ENCODE measurements at regions not wholly inside any gene's neighbourhood (a gene's known extent, or its start where the extent isn't known, plus 50 kb on each side); places are given as distances from the start of the nearest gene placed in this dataset.

GRCh38 chr13:37257051-37257450 lies 151.6 kb upstream of the CSNK1A1L start:
- 30% methylated on average over 1 of the region's 1 CpG for WGBS (ENCODE audit: missing lambda C conversion rate)
- ATAC-seq (no peak), FAIRE-seq (no peak), DNase-seq (ENCODE audit: low read depth in 1 of 2, low spot score in 1 of 2) (no peak)
- ChIA-PET POLR2A (no interaction called here), CTCF (no interaction called here)
- no peak overlapping the region for H3K4me2 ChIP-seq
- no peaks in the 10 kb centered on the region for H3K9me3 ChIP-seq
- no peak overlapping the region for H3K4me3 ChIP-seq
- no peak overlapping the region for H3K27ac ChIP-seq
- no peaks in the 10 kb centered on the region for H3K4me1 ChIP-seq
- TF ChIP-seq TFCP2L1 (CRISPR knock-in tag; IDR thresholded peaks at IDR 0.05) = no peak
- TF ChIP-seq RARB (CRISPR knock-in tag; IDR thresholded peaks at IDR 0.05) = no peak
- TF ChIP-seq ATOH8 (CRISPR knock-in tag; IDR thresholded peaks at IDR 0.05; ENCODE audit: low read depth) = no peak
- TF ChIP-seq KDM1A (IDR thresholded peaks at IDR 0.05; ENCODE audit: low read depth) = no peak

DNA sequence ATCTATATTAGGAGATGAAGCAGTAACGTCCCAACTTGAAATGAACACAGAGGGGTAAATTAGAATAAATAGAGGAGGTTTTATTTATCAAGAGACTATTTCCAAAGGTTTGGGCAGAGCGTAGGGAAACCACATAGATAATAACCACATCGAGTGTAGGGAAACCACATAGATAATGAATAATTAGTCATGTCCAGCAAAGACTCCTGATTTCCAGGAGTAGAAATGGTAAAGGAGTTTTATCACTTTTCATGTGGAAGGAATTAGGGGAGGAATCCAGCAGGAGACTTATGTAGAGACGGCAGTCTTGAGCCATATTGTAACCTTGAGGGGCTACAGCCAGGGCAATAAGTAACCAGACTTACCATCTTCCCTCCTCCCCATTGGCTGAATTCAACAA lies 136.3 kb upstream of the CSNK1A1L start:
- Histone ChIP-seq H3K4me3 (no peak overlapping the region), H3K4me2 (no peak overlapping the region), H3K27ac (no peak overlapping the region), H3K4me1 (no peaks in the 10 kb centered on the region), H3K9me3 (no peaks in the 10 kb centered on the region)
- DNase-seq (ENCODE audit: low read depth in 1 of 2, low spot score in 1 of 2) (no peak), ATAC-seq (no peak), FAIRE-seq (no peak)
- ChIA-PET CTCF (no interaction called here), POLR2A (no interaction called here)
- TF ChIP-seq BHLHE40 (IDR thresholded peaks at IDR 0.05; ENCODE audit: low read depth, low read length) = no peak
- TF ChIP-seq SREBF2 (IDR thresholded peaks at IDR 0.05) = no peak
- TF ChIP-seq KDM1A (IDR thresholded peaks at IDR 0.05; ENCODE audit: low read depth) = no peak
- no peak for TF ChIP-seq ELK1 (IDR thresholded peaks at IDR 0.05; ENCODE audit: low read depth, low read length)
- no peak for TF ChIP-seq TP53 (CRISPR knock-in tag; IDR thresholded peaks at IDR 0.05)
- no peak for TF ChIP-seq EHMT2 (IDR thresholded peaks at IDR 0.05; ENCODE audit: low read depth)
- WGBS (ENCODE audit: missing lambda C conversion rate) = 22% methylated on average over 4 of the region's 4 CpGs

- ATAC-seq = no peak
- DNase-seq (ENCODE audit: low read depth in 1 of 2, low spot score in 1 of 2) = no peak
- no peak for FAIRE-seq
- Histone ChIP-seq H3K4me2 (no peak overlapping the region), H3K4me1 (no peaks in the 10 kb centered on the region), H3K27ac (no peak overlapping the region), H3K9me3 (no peaks in the 10 kb centered on the region), H3K4me3 (no peak overlapping the region)
- POLR2A ChIA-PET = no interaction called here
- CTCF ChIA-PET = no interaction called here
- TF ChIP-seq FOSB (CRISPR knock-in tag; IDR thresholded peaks at IDR 0.05) = no peak
- no peak for TF ChIP-seq EHF (CRISPR knock-in tag; IDR thresholded peaks at IDR 0.05)
- TF ChIP-seq, protein P1, sequence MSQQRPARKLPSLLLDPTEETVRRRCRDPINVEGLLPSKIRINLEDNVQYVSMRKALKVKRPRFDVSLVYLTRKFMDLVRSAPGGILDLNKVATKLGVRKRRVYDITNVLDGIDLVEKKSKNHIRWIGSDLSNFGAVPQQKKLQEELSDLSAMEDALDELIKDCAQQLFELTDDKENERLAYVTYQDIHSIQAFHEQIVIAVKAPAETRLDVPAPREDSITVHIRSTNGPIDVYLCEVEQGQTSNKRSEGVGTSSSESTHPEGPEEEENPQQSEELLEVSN (IDR thresholded peaks at IDR 0.05; ENCODE audit: borderline replicate concordance, low read depth) = no peak
Observed at GRCh38 chr13:37230346-37230745, 124.9 kb upstream of the CSNK1A1L start.

DNA sequence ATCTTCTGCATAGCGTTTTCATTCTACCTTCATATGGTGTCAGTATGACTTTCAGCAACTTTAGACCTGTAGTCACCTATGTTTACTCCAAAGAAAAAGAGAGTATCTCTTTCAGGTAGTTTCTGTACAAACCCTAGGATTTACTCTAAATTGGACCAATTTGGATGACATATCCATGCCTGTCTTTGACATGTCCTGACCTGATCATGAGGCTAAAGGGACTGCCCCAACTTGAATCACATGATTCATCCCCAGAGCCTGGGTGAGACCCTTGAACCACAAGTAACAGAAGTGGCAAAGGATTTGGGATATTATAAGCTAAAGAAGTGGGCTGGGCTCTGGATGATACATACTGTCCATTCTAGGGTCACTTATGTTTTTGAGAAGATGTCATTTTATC lies 124.5 kb upstream of the CSNK1A1L start:
- no peak for TF ChIP-seq MAX (IDR thresholded peaks at IDR 0.05)
- no peak for TF ChIP-seq NFE2L2 (conservative IDR thresholded peaks at IDR 0.05; ENCODE audit: low read length)
- TF ChIP-seq RNF2 (IDR thresholded peaks at IDR 0.05; ENCODE audit: borderline replicate concordance, low read depth) = no peak
- TF ChIP-seq ELK1 (IDR thresholded peaks at IDR 0.05; ENCODE audit: low read depth, low read length) = no peak
- no peak for TF ChIP-seq TFCP2L1 (CRISPR knock-in tag; IDR thresholded peaks at IDR 0.05)
- TF ChIP-seq EP300 (IDR thresholded peaks at IDR 0.05) = no peak
- no peak for TF ChIP-seq ZSCAN20 (CRISPR knock-in tag; IDR thresholded peaks at IDR 0.05)
- TF ChIP-seq, protein P2, sequence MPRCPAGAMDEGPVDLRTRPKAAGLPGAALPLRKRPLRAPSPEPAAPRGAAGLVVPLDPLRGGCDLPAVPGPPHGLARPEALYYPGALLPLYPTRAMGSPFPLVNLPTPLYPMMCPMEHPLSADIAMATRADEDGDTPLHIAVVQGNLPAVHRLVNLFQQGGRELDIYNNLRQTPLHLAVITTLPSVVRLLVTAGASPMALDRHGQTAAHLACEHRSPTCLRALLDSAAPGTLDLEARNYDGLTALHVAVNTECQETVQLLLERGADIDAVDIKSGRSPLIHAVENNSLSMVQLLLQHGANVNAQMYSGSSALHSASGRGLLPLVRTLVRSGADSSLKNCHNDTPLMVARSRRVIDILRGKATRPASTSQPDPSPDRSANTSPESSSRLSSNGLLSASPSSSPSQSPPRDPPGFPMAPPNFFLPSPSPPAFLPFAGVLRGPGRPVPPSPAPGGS (IDR thresholded peaks at IDR 0.05) = no peak
- CTCF ChIA-PET = no interaction called here

More for the DNA sequence above, 124.5 kb upstream of the CSNK1A1L start:
- Histone ChIP-seq H3K4me3 (no peak overlapping the region), H3K4me1 (no peaks in the 10 kb centered on the region), H3K9me3 (no peaks in the 10 kb centered on the region), H3K27ac (no peak overlapping the region), H3K4me2 (no peak overlapping the region)
- 0% methylated on average over 1 of the region's 1 CpG for WGBS (ENCODE audit: missing lambda C conversion rate)
- FAIRE-seq (no peak), ATAC-seq (no peak), DNase-seq (ENCODE audit: low read depth in 1 of 2, low spot score in 1 of 2) (no peak)
- POLR2A ChIA-PET = no interaction called here
